GM12873 (cell line): ENCODE measurements at regions not wholly inside any gene's neighbourhood (a gene's known extent, or its start where the extent isn't known, plus 50 kb on each side); places are given as distances from the start of the nearest gene placed in this dataset.

Experiments
- CTCF ChIP-seq: IDR thresholded peaks from 2 replicates; pipeline ENCODE4 v1.5.1; 2012; ENCODE audit warnings: low read depth, mild to moderate bottlenecking, moderate library complexity, low read length, control low read depth; ENCODE audit not compliant: insufficient read depth; ENCODE audit errors: missing control alignments

GRCh38 chr5:57738787-57739186, 256.2 kb upstream of the ACTBL2 start:
- TF ChIP-seq CTCF = no peak

GRCh38 chr5:57738301-57738700, 255.7 kb upstream of the ACTBL2 start:
- TF ChIP-seq CTCF = no peak

- no peak for TF ChIP-seq CTCF
Observed at GRCh38 chr5:57736716-57737115, 254.1 kb upstream of the ACTBL2 start.

GRCh38 chr5:57734296-57734695, 251.7 kb upstream of the ACTBL2 start:
- no peak for TF ChIP-seq CTCF

- TF ChIP-seq CTCF = no peak
Observed at GRCh38 chr5:57727591-57727990, 245.0 kb upstream of the ACTBL2 start.

- no peak for TF ChIP-seq CTCF
Observed at GRCh38 chr5:57725658-57726504, 243.3 kb upstream of the ACTBL2 start.

GRCh38 chr5:57724836-57725235, 242.2 kb upstream of the ACTBL2 start:
- no peak for TF ChIP-seq CTCF
